ENCODE measurements at regions not wholly inside any gene's neighbourhood (a gene's known extent, or its start where the extent isn't known, plus 50 kb on each side); places are given as distances from the start of the nearest gene placed in this dataset.

DNA sequence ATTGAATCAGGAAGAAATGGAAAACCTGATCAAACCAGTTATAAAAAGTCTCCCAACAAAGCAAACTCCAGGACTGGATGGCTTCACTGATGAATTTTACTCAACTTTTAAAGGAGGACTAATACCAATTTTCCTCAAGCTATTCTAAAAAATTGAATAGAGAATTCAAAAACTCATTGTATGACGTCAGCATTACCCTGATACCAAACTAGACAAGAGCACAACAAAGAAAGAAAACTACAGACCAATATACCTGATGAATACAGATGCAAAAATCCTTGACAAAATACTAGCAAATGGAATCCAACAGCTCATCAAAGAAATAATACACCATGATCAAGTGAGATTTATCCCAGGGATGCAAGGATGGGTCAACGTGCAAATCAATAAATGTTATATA lies 172.9 kb downstream of the FNDC1 start:
- H3K79me1 ChIP-seq (replicated peaks; ENCODE audit: low read length, poor library complexity, severe bottlenecking): no peaks in the 10 kb centered on the region
- H3K14ac ChIP-seq (ENCODE audit: low read length in 2 of 2): no peak overlapping the region
- DNase-seq: no peak
- no peak overlapping the region for H3K4ac ChIP-seq (ENCODE audit: low read depth in 1 of 2, low read length in 2 of 2)
- H4K8ac ChIP-seq (ENCODE audit: low read length): no peak overlapping the region
- H3K27me3 ChIP-seq (ENCODE audit: control insufficient read depth in 1 of 2, insufficient read depth in 1 of 2, low read length in 2 of 2): no peaks in the 10 kb centered on the region
- H2AFZ ChIP-seq (ENCODE audit: low read depth, low read length): no peak overlapping the region
- H3K9me3 ChIP-seq (ENCODE audit: control insufficient read depth, low read length): peaks cover 15% of the 10 kb centered on the region
- no peaks in the 10 kb centered on the region for H3K4me1 ChIP-seq (ENCODE audit: control insufficient read depth, insufficient read depth, low read depth, low read length)
- no peak overlapping the region for H3K23ac ChIP-seq (ENCODE audit: low read length in 2 of 2)
- no peak overlapping the region for H3K18ac ChIP-seq (ENCODE audit: low read depth in 1 of 2, low read length in 2 of 2)
- 34% methylated on average over 2 of the region's 2 CpGs for WGBS
- H2BK12ac ChIP-seq (ENCODE audit: low read length in 2 of 2): no peak overlapping the region
- no peak overlapping the region for H4K91ac ChIP-seq (ENCODE audit: low read length)
- no peak overlapping the region for H3K27ac ChIP-seq (ENCODE audit: low read length, poor library complexity, severe bottlenecking)
- H2BK5ac ChIP-seq (ENCODE audit: low read depth, low read length, poor library complexity, severe bottlenecking): no peak overlapping the region
- H2BK120ac ChIP-seq (ENCODE audit: low read depth, low read length): no peak overlapping the region
- H3K36me3 ChIP-seq (ENCODE audit: control insufficient read depth in 1 of 2, insufficient read depth in 2 of 2, low read depth in 1 of 2, low read length in 2 of 2): no peaks in the 10 kb centered on the region
- H2BK15ac ChIP-seq (ENCODE audit: low read depth, poor library complexity, severe bottlenecking): no peak overlapping the region
- H3K9ac ChIP-seq (ENCODE audit: low read length): no peak overlapping the region
- no peak overlapping the region for H2AK5ac ChIP-seq (ENCODE audit: low read length, severe bottlenecking)
- no peak overlapping the region for H3K4me3 ChIP-seq (ENCODE audit: insufficient read depth in 1 of 2, low read depth in 1 of 2, low read length in 2 of 2)
- H3K4me2 ChIP-seq (ENCODE audit: low read length, poor library complexity, severe bottlenecking): no peak overlapping the region

DNA sequence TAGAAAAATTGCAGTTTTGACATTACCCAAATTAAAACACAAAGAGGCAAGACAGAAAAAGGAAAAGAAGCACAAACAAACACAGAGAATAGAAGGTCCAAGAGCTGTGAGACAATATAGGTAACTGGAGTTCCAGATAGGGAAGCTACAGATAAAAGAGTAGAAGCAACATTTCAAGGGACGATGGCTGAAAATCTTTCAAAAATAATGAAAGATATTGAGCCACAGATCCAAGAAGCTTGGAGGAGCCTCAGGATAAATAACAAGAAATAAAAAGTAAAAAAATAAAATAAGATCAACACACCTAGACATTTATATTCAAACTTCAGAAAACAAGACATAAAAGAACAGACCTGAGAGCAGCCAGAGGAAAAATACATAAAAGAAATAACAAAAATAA lies 164.9 kb downstream of the FNDC1 start:
- Histone ChIP-seq H2AFZ (ENCODE audit: low read depth, low read length) (no peak overlapping the region), H2BK12ac (ENCODE audit: low read length in 2 of 2) (no peak overlapping the region), H4K8ac (ENCODE audit: low read length) (no peak overlapping the region), H3K27ac (ENCODE audit: low read length, poor library complexity, severe bottlenecking) (no peak overlapping the region), H3K4me2 (ENCODE audit: low read length, poor library complexity, severe bottlenecking) (no peak overlapping the region), H3K23ac (ENCODE audit: low read length in 2 of 2) (no peak overlapping the region), H4K91ac (ENCODE audit: low read length) (no peak overlapping the region), H3K14ac (ENCODE audit: low read length in 2 of 2) (no peak overlapping the region), H2BK5ac (ENCODE audit: low read depth, low read length, poor library complexity, severe bottlenecking) (no peak overlapping the region), H3K4me3 (ENCODE audit: insufficient read depth in 1 of 2, low read depth in 1 of 2, low read length in 2 of 2) (no peak overlapping the region), H2AK5ac (ENCODE audit: low read length, severe bottlenecking) (no peak overlapping the region), H3K4me1 (ENCODE audit: control insufficient read depth, insufficient read depth, low read depth, low read length) (no peaks in the 10 kb centered on the region), H2BK120ac (ENCODE audit: low read depth, low read length) (no peak overlapping the region), H3K9me3 (ENCODE audit: control insufficient read depth, low read length) (peaks cover 41% of the 10 kb centered on the region), H2BK15ac (ENCODE audit: low read depth, poor library complexity, severe bottlenecking) (no peak overlapping the region), H3K9ac (ENCODE audit: low read length) (no peak overlapping the region), H3K4ac (ENCODE audit: low read depth in 1 of 2, low read length in 2 of 2) (no peak overlapping the region), H3K79me1 (replicated peaks; ENCODE audit: low read length, poor library complexity, severe bottlenecking) (no peaks in the 10 kb centered on the region), H3K18ac (ENCODE audit: low read depth in 1 of 2, low read length in 2 of 2) (no peak overlapping the region), H3K36me3 (ENCODE audit: control insufficient read depth in 1 of 2, insufficient read depth in 2 of 2, low read depth in 1 of 2, low read length in 2 of 2) (no peaks in the 10 kb centered on the region), H3K27me3 (ENCODE audit: control insufficient read depth in 1 of 2, insufficient read depth in 1 of 2, low read length in 2 of 2) (no peaks in the 10 kb centered on the region)
- 63% methylated on average over 1 of the region's 1 CpG for WGBS
- DNase-seq: no peak

DNA sequence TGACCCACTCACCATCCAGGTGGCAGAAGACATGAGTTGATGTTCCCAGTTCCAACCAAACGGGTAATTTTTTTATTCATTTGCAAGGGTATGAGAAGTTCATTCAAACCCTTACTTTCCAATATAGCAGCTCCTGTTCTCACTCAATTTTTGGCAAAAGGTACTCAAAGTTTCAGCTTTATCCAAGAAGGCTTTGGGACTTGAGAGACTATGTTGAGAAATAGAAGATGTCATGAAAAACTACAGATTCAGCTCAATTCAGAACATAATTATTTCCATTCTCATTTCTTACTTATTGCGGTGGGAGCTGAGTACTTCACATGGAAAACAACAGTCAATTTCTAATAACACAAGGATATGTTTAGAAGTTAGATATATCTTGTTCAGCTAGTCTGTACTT lies 162.3 kb downstream of the FNDC1 start:
- H2BK15ac ChIP-seq (ENCODE audit: low read depth, poor library complexity, severe bottlenecking): no peak overlapping the region

DNA sequence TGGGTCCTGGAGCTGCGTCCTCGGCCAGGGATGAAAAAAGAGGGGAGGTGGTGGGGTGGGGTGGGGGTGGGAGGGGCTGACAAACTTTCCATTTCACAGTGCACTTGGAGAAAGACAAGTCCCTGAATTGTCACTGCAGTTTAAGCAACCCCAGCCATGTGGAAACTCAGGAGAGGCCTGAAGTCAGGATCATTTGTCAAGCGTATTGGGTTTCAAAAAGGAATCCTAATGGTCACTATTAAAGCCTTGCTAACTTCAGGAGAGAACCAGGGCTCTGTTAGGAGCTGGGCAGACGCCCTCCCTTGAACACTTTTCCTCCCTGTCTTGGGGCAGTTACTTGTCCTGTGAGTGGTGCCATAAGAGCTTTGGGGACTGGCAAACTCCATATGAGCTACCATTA lies 159.9 kb downstream of the FNDC1 start:
- no peak overlapping the region for H3K14ac ChIP-seq (ENCODE audit: low read length in 2 of 2)
- no peaks in the 10 kb centered on the region for H3K36me3 ChIP-seq (ENCODE audit: control insufficient read depth in 1 of 2, insufficient read depth in 2 of 2, low read depth in 1 of 2, low read length in 2 of 2)
- H3K9me3 ChIP-seq (ENCODE audit: control insufficient read depth, low read length): peaks cover 19% of the 10 kb centered on the region
- no peak overlapping the region for H2BK120ac ChIP-seq (ENCODE audit: low read depth, low read length)
- H3K23ac ChIP-seq (ENCODE audit: low read length in 2 of 2): no peak overlapping the region
- no peak overlapping the region for H3K4me3 ChIP-seq (ENCODE audit: insufficient read depth in 1 of 2, low read depth in 1 of 2, low read length in 2 of 2)
- H3K4me2 ChIP-seq (ENCODE audit: low read length, poor library complexity, severe bottlenecking): no peak overlapping the region
- no peak overlapping the region for H4K8ac ChIP-seq (ENCODE audit: low read length)
- no peak overlapping the region for H3K18ac ChIP-seq (ENCODE audit: low read depth in 1 of 2, low read length in 2 of 2)
- H2AFZ ChIP-seq (ENCODE audit: low read depth, low read length): no peak overlapping the region
- H2BK15ac ChIP-seq (ENCODE audit: low read depth, poor library complexity, severe bottlenecking): no peak overlapping the region
- no peak for DNase-seq
- peaks cover 0 to 6% of the 10 kb centered on the region in 2 experiments for H3K27me3 ChIP-seq (ENCODE audit: control insufficient read depth in 1 of 2, insufficient read depth in 1 of 2, low read length in 2 of 2)
- no peaks in the 10 kb centered on the region for H3K79me1 ChIP-seq (replicated peaks; ENCODE audit: low read length, poor library complexity, severe bottlenecking)
- H3K9ac ChIP-seq (ENCODE audit: low read length): no peak overlapping the region
- no peaks in the 10 kb centered on the region for H3K4me1 ChIP-seq (ENCODE audit: control insufficient read depth, insufficient read depth, low read depth, low read length)
- no peak overlapping the region for H2AK5ac ChIP-seq (ENCODE audit: low read length, severe bottlenecking)
- H2BK5ac ChIP-seq (ENCODE audit: low read depth, low read length, poor library complexity, severe bottlenecking): no peak overlapping the region
- H3K4ac ChIP-seq (ENCODE audit: low read depth in 1 of 2, low read length in 2 of 2): no peak overlapping the region
- no peak overlapping the region for H2BK12ac ChIP-seq (ENCODE audit: low read length in 2 of 2)
- H4K91ac ChIP-seq (ENCODE audit: low read length): no peak overlapping the region
- WGBS: 53% methylated on average over 4 of the region's 4 CpGs
- H3K27ac ChIP-seq (ENCODE audit: low read length, poor library complexity, severe bottlenecking): no peak overlapping the region

More for the DNA sequence above, 162.3 kb downstream of the FNDC1 start:
- H3K27me3 ChIP-seq (ENCODE audit: control insufficient read depth in 1 of 2, insufficient read depth in 1 of 2, low read length in 2 of 2): peaks cover 0 to 6% of the 10 kb centered on the region in 2 experiments
- H3K9me3 ChIP-seq (ENCODE audit: control insufficient read depth, low read length): peaks cover 33% of the 10 kb centered on the region
- H3K18ac ChIP-seq (ENCODE audit: low read depth in 1 of 2, low read length in 2 of 2): no peak overlapping the region
- H3K36me3 ChIP-seq (ENCODE audit: control insufficient read depth in 1 of 2, insufficient read depth in 2 of 2, low read depth in 1 of 2, low read length in 2 of 2): no peaks in the 10 kb centered on the region
- no peak overlapping the region for H3K4me2 ChIP-seq (ENCODE audit: low read length, poor library complexity, severe bottlenecking)
- H3K79me1 ChIP-seq (replicated peaks; ENCODE audit: low read length, poor library complexity, severe bottlenecking): no peaks in the 10 kb centered on the region
- no peak overlapping the region for H3K4me3 ChIP-seq (ENCODE audit: insufficient read depth in 1 of 2, low read depth in 1 of 2, low read length in 2 of 2)
- H3K4me1 ChIP-seq (ENCODE audit: control insufficient read depth, insufficient read depth, low read depth, low read length): no peaks in the 10 kb centered on the region
- H4K91ac ChIP-seq (ENCODE audit: low read length): no peak overlapping the region
- WGBS: 44% methylated on average over 1 of the region's 2 CpGs
- no peak overlapping the region for H3K27ac ChIP-seq (ENCODE audit: low read length, poor library complexity, severe bottlenecking)
- H2AK5ac ChIP-seq (ENCODE audit: low read length, severe bottlenecking): no peak overlapping the region
- no peak overlapping the region for H4K8ac ChIP-seq (ENCODE audit: low read length)
- H2AFZ ChIP-seq (ENCODE audit: low read depth, low read length): no peak overlapping the region
- no peak for DNase-seq
- no peak overlapping the region for H3K9ac ChIP-seq (ENCODE audit: low read length)
- H3K14ac ChIP-seq (ENCODE audit: low read length in 2 of 2): no peak overlapping the region
- H2BK5ac ChIP-seq (ENCODE audit: low read depth, low read length, poor library complexity, severe bottlenecking): no peak overlapping the region
- H2BK120ac ChIP-seq (ENCODE audit: low read depth, low read length): no peak overlapping the region
- no peak overlapping the region for H3K4ac ChIP-seq (ENCODE audit: low read depth in 1 of 2, low read length in 2 of 2)
- no peak overlapping the region for H3K23ac ChIP-seq (ENCODE audit: low read length in 2 of 2)
- no peak overlapping the region for H2BK12ac ChIP-seq (ENCODE audit: low read length in 2 of 2)
